ENCODE measurements at regions not wholly inside any gene's neighbourhood (a gene's known extent, or its start where the extent isn't known, plus 50 kb on each side); places are given as distances from the start of the nearest gene placed in this dataset.

GRCh38 chr16:26710450-26710849, 356.3 kb upstream of the C16orf82 start (continued):
- TF ChIP-seq, protein P1, sequence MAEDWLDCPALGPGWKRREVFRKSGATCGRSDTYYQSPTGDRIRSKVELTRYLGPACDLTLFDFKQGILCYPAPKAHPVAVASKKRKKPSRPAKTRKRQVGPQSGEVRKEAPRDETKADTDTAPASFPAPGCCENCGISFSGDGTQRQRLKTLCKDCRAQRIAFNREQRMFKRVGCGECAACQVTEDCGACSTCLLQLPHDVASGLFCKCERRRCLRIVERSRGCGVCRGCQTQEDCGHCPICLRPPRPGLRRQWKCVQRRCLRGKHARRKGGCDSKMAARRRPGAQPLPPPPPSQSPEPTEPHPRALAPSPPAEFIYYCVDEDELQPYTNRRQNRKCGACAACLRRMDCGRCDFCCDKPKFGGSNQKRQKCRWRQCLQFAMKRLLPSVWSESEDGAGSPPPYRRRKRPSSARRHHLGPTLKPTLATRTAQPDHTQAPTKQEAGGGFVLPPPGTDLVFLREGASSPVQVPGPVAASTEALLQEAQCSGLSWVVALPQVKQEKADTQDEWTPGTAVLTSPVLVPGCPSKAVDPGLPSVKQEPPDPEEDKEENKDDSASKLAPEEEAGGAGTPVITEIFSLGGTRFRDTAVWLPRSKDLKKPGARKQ (CRISPR knock-in tag; IDR thresholded peaks at IDR 0.05): no peak
- no peak for TF ChIP-seq SAP30 (IDR thresholded peaks at IDR 0.05; ENCODE audit: borderline replicate concordance, insufficient read depth, low read depth, low read length, poor library complexity, severe bottlenecking)
- no peak for TF ChIP-seq NR2C1 (IDR thresholded peaks at IDR 0.05)
- TF ChIP-seq NR2C1 (tag; IDR thresholded peaks at IDR 0.05): no peak

DNA sequence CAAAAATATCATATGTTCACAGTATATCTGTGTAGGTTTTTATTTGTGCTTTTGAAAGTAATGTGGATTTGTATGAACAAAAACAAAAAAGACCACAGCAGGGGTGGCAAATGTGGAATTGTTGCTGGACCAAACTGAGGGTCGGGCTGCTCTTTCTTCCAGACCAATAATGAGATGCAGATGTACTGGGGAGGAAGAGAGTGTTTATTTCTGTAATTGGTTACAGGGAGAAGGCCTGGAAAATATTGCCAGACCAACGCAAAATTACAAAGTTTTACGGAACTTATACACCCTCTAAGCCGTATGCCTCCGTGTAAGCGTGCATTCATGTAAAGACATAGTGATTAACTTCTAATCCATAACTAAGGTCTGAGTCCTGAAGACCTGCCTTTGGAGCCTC, 353.9 kb upstream of the C16orf82 start:
- ChIA-PET CTCF (ENCODE audit: low intra/inter-chr PET ratio) (no interaction called here), POLR2A (no interaction called here)
- Histone ChIP-seq H4K20me1 (replicated peaks; ENCODE audit: control insufficient read depth, insufficient read depth, low read length) (no peaks in the 10 kb centered on the region), H3K4me1 (replicated peaks in 1 of 2; ENCODE audit: control insufficient read depth in 2 of 2, insufficient read depth in 2 of 2, low read length in 2 of 2) (no peaks in the 10 kb centered on the region), H3K79me2 (ENCODE audit: control insufficient read depth, insufficient read depth, low read length) (no peaks in the 10 kb centered on the region), H3K36me3 (ENCODE audit: control insufficient read depth, insufficient read depth, low read length) (no peaks in the 10 kb centered on the region), H3K27ac (ENCODE audit: extremely low read depth, low read depth, low read length) (no peak overlapping the region), H3K9me1 (ENCODE audit: control insufficient read depth, insufficient read depth, low read length) (peaks cover 4% of the 10 kb centered on the region), H3K9me3 (replicated peaks; ENCODE audit: control insufficient read depth, insufficient read depth, low read depth, low read length) (no peaks in the 10 kb centered on the region), H3K27me3 (ENCODE audit: control insufficient read depth in 2 of 2, insufficient read depth in 2 of 2, low read length in 2 of 2) (peaks cover 2 to 3% of the 10 kb centered on the region in 2 experiments; a peak in 1 of 5 replicates), H3K4me3 (no peak overlapping the region), H3K4me2 (ENCODE audit: insufficient read depth, low read length) (no peak overlapping the region), H3K9ac (ENCODE audit: insufficient read depth in 1 of 2, low read depth in 2 of 2, low read length in 2 of 2) (no peak overlapping the region), H2AFZ (ENCODE audit: low read depth, low read length) (no peak overlapping the region)
- TF ChIP-seq, protein P2, sequence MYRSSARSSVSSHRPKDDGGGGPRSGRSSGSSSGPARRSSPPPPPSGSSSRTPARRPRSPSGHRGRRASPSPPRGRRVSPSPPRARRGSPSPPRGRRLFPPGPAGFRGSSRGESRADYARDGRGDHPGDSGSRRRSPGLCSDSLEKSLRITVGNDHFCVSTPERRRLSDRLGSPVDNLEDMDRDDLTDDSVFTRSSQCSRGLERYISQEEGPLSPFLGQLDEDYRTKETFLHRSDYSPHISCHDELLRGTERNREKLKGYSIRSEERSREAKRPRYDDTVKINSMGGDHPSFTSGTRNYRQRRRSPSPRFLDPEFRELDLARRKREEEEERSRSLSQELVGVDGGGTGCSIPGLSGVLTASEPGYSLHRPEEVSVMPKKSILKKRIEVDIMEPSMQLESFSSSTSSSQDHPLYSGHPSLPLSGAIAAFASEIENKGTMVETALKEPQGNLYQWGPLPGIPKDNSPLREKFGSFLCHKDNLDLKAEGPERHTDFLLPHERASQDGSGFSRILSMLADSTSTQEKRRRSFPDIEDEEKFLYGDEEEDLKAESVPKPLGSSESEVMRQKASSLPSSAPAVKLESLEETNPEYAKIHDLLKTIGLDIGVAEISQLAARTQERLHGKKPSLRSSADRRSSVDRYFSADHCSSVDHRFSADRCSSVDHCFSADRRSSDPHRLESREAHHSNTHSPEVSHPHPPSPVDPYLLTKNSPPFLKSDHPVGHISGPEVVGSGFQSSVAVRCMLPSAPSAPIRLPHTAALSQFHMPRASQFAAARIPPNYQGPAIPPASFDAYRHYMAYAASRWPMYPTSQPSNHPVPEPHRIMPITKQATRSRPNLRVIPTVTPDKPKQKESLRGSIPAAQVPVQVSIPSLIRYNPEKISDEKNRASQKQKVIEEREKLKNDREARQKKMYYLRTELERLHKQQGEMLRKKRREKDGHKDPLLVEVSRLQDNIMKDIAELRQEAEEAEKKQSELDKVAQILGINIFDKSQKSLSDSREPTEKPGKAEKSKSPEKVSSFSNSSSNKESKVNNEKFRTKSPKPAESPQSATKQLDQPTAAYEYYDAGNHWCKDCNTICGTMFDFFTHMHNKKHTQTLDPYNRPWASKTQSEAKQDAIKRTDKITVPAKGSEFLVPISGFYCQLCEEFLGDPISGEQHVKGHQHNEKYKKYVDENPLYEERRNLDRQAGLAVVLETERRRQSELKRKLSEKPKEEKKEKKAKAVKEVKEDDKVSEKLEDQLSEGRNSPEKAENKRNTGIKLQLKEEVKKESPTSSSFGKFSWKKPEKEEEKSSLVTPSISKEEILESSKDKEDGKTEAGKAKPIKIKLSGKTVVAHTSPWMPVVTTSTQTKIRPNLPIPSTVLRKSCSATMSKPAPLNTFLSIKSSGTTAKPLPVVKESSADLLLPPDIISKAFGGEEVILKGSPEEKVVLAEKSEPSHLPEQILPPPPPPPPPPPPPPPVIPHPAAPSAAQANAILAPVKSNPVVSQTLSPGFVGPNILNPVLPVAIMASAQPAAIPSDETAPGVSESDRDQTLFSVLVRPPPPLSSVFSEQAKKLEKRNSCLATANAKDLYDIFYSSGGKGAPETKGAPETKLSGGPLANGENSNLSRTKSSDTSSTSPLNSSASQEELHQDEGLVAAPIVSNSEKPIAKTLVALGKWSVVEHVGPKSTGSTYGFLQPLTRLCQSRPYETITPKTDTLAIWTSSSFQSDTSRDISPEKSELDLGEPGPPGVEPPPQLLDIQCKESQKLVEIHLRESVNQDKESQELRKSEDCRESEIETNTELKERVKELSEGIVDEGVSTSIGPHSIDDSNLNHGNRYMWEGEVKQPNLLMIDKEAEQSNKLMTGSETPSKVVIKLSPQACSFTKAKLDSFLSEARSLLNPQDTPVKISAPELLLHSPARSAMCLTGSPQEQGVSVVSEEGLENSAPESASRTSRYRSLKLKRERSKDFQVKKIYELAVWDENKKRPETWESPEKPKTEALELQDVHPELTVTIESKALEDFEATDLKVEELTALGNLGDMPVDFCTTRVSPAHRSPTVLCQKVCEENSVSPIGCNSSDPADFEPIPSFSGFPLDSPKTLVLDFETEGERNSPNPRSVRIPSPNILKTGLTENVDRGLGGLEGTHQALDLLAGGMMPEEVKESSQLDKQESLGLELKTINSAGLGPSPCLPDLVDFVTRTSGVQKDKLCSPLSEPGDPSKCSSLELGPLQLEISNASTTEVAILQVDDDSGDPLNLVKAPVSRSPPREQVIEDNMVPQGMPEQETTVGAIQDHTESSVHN (IDR thresholded peaks at IDR 0.05; ENCODE audit: borderline replicate concordance in 1 of 2, low read depth in 1 of 2): no peak
- TF ChIP-seq ILK (tag; IDR thresholded peaks at IDR 0.05; ENCODE audit: borderline replicate concordance, low read depth): no peak
- 2% methylated on average over 6 of the region's 6 CpGs for WGBS (ENCODE audit: insufficient coverage, low coverage, missing lambda C conversion rate)
- intact Hi-C loops (cut with micrococcal nuclease): no loop called here
- ATAC-seq: no peak
- in situ Hi-C loops (cut with MboI): no loop called here
- DNase-seq (ENCODE audit: extremely low read depth in 1 of 4, low spot score in 3 of 4): no peak
- FAIRE-seq: no peak
- BruUV-seq (replicated peaks): no TSS peak
